Loucy (cell line): ENCODE measurements at regions not wholly inside any gene's neighbourhood (a gene's known extent, or its start where the extent isn't known, plus 50 kb on each side); places are given as distances from the start of the nearest gene placed in this dataset.
A peak's percentile ranks its signal among the peaks of the same experiment; 100 is the strongest.
"Not testable (repeated sequence)": the region's sequence is repeated elsewhere in the genome, so short reads cannot be mapped to it uniquely, and the experiment has no call there.

Source experiments
- H2AFZ ChIP-seq: fragments of 200-600 bp; sonication (generic); 2 replicates; pipeline ENCODE4 v1.6.0; 2016; ENCODE audit warnings: antibody characterized with exemption, mild to moderate bottlenecking, low read length, moderate library complexity
- H3F3A ChIP-seq: fragments of 200-600 bp; 2 replicates; pipeline ENCODE4 v1.6.0; 2016; ENCODE audit warnings: antibody characterized with exemption, low read depth, mild to moderate bottlenecking
- H3K27me3 ChIP-seq: fragments of 200-600 bp; sonication (generic); 2 replicates; pipeline ENCODE4 v1.6.1; 2014; ENCODE audit warnings: low read length, mild to moderate bottlenecking; ENCODE audit not compliant: insufficient read depth, poor library complexity, severe bottlenecking
- H3K36me3 ChIP-seq: fragments of 200-600 bp; sonication (generic); 2 replicates; pipeline ENCODE4 v1.6.1; 2016; ENCODE audit warnings: low read length; ENCODE audit not compliant: insufficient read depth
- H3K4me1 ChIP-seq: fragments of 200-600 bp; sonication (generic); 2 replicates; pipeline ENCODE4 v1.5.1; 2014; ENCODE audit warnings: low read length, mild to moderate bottlenecking; ENCODE audit not compliant: insufficient read depth, poor library complexity, severe bottlenecking
- H3K4me2 ChIP-seq: fragments of 200-600 bp; sonication (generic); 2 replicates; pipeline ENCODE4 v1.6.0; 2014; ENCODE audit warnings: antibody characterized with exemption, low read length, low read depth, mild to moderate bottlenecking; ENCODE audit not compliant: poor library complexity, severe bottlenecking
- H3K4me3 ChIP-seq: fragments of 200-600 bp; sonication (generic); 2 replicates; pipeline ENCODE4 v1.5.1; 2014; ENCODE audit warnings: low read length, mild to moderate bottlenecking, mixed read lengths; ENCODE audit not compliant: poor library complexity, severe bottlenecking
- H3K79me2 ChIP-seq: fragments of 200-600 bp; sonication (generic); 2 replicates; pipeline ENCODE4 v1.6.1; 2014; ENCODE audit warnings: low read length; ENCODE audit not compliant: insufficient read depth
- H3K9ac ChIP-seq: fragments of 200-600 bp; sonication (generic); 2 replicates; pipeline ENCODE4 v1.6.0; 2014; ENCODE audit warnings: mild to moderate bottlenecking, low read depth, low read length, moderate library complexity; ENCODE audit not compliant: poor library complexity, severe bottlenecking
- H3K9me2 ChIP-seq: fragments of 200-600 bp; sonication (generic); replicated peaks from 2 replicates; pipeline ENCODE4 v1.6.1; 2016; ENCODE audit warnings: low read depth, low read length, mixed read lengths
- H3K9me3 ChIP-seq: fragments of 200-600 bp; sonication (generic); 2 replicates; pipeline ENCODE4 v1.6.1; 2014; ENCODE audit warnings: mild to moderate bottlenecking, antibody characterized with exemption, low read length, low read depth; ENCODE audit not compliant: insufficient read depth
- H4K20me1 ChIP-seq: fragments of 200-600 bp; sonication (generic); 2 replicates; pipeline ENCODE4 v1.6.0; 2014; ENCODE audit warnings: antibody characterized with exemption, low read length, mild to moderate bottlenecking; ENCODE audit not compliant: insufficient read depth, poor library complexity, severe bottlenecking
- EZH2phosphoT487 ChIP-seq: fragments of 200-600 bp; IDR thresholded peaks from 2 replicates; pipeline ENCODE4 v1.6.1; 2018; ENCODE audit warnings: antibody characterized with exemption, mild to moderate bottlenecking, moderate library complexity, borderline replicate concordance
- TF ChIP-seq, protein P1 (sequence below): fragments of 200-600 bp; sonication (generic); conservative IDR thresholded peaks from 2 replicates; pipeline ENCODE4 v1.5.1; 2014; ENCODE audit warnings: mild to moderate bottlenecking, antibody characterized with exemption, low read length

DNA sequence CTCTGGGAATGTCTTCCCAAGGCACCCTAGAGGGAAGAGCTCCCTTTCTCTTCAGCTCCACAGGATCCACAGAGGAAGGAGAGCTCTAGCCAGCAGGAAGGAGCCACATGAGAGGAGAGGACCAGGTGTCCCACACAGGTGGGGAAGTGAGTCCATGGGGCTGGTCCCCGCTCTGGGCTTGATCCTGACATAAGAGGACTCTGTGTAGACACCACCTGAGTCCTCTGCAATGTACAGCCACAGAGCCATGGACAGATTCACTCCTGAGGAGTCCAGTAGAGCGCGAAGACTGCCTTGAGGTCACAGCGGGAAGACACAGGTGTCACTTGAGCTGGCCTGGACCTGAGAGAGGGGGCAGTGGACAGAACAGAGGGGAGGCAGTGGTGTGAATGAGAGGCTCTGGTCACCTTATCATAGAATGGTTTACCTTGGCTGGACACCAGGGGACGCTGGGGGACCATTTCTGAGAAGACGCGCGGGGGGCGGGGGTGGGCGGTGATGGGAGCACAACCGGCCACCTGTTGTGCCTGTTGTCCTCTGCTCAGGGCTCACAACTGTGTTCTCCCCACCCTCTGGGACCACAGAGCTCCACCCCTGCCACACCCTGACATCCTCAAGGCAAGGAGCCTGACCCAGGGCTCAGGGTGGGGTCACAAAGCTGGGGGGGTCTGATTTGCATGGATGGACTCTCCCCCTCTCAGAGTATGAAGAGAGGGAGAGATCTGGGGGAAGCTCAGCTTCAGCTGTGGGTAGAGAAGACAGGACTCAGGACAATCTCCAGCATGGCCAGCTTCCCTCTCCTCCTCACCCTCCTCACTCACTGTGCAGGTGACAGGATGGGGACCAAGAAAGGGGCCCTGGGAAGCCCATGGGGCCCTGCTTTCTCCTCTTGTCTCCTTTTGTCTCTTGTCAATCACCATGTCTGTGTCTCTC lies 128.2 kb downstream of the ZNF280B start:
- H3K4me3 ChIP-seq, result no peak overlapping the region
- no peaks in the 10 kb centered on the region for H3K4me1 ChIP-seq
- H3F3A ChIP-seq, result no peaks in the 10 kb centered on the region
- H3K79me2 ChIP-seq, result no peaks in the 10 kb centered on the region
- no peaks in the 10 kb centered on the region for H4K20me1 ChIP-seq
- H3K27me3 ChIP-seq, result no peaks in the 10 kb centered on the region
- H2AFZ ChIP-seq, result no peak overlapping the region; the same call in 1 of the 2 replicates
- no peaks in the 10 kb centered on the region for H3K9me2 ChIP-seq
- H3K9ac ChIP-seq, result no peak overlapping the region
- no peak overlapping the region for H3K4me2 ChIP-seq
- TF ChIP-seq EZH2phosphoT487, result no peak
- TF ChIP-seq, protein P1, sequence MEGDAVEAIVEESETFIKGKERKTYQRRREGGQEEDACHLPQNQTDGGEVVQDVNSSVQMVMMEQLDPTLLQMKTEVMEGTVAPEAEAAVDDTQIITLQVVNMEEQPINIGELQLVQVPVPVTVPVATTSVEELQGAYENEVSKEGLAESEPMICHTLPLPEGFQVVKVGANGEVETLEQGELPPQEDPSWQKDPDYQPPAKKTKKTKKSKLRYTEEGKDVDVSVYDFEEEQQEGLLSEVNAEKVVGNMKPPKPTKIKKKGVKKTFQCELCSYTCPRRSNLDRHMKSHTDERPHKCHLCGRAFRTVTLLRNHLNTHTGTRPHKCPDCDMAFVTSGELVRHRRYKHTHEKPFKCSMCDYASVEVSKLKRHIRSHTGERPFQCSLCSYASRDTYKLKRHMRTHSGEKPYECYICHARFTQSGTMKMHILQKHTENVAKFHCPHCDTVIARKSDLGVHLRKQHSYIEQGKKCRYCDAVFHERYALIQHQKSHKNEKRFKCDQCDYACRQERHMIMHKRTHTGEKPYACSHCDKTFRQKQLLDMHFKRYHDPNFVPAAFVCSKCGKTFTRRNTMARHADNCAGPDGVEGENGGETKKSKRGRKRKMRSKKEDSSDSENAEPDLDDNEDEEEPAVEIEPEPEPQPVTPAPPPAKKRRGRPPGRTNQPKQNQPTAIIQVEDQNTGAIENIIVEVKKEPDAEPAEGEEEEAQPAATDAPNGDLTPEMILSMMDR, result peak; percentile 36
- no peaks in the 10 kb centered on the region for H3K9me3 ChIP-seq
- no peaks in the 10 kb centered on the region for H3K36me3 ChIP-seq

DNA sequence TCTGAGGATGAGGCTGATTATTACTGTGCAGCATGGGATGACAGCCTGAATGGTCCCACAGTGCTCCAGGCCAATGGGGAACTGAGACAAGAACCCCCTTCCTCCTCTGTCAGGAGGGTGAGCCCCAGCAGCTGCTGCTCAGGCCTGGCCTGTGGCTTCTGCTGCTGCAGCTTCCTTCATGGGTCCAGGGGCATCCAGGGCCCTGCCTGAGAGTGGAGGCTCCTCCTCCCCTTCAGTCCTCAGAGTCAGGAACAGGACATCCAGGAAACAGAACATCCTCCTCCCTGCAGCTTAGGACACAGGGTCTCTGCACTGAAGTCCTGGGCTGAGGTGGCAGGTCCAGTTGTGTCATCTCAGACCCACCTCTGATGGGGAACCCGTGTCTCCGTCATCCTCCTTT lies 127.2 kb downstream of the ZNF280B start:
- H3K27me3 ChIP-seq, H3K4me1 ChIP-seq, H4K20me1 ChIP-seq, H3K9ac ChIP-seq, H3F3A ChIP-seq, H3K36me3 ChIP-seq, H3K4me2 ChIP-seq, H3K9me2 ChIP-seq, H3K4me3 ChIP-seq, H3K79me2 ChIP-seq, H2AFZ ChIP-seq, H3K9me3 ChIP-seq: not testable (repeated sequence)

DNA sequence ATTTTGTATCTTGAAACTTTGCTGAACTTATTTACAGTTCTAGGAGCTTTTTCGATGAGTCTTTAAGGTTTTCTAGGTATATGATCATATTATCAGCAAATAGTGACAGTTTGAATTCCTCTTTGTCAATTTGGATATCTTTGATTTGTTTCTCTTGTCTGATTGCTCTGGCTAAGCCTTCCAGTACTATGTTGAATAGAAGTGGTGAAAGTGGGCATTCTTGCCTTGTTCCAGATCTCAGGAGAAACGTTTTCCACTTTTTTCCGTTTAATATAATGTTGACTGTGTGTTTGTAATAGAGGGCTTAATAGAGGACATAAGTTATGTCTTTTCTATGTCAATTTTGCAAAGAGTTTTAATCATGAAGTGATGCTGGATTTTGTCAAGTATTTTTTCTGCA lies 124.3 kb downstream of the ZNF280B start:
- H3F3A ChIP-seq, result no peaks in the 10 kb centered on the region
- no peaks in the 10 kb centered on the region for H3K79me2 ChIP-seq
- H3K36me3 ChIP-seq, result no peaks in the 10 kb centered on the region
- H4K20me1 ChIP-seq, result no peaks in the 10 kb centered on the region
- H3K27me3 ChIP-seq, result no peaks in the 10 kb centered on the region
- no peak overlapping the region for H2AFZ ChIP-seq
- H3K9ac ChIP-seq, result no peak overlapping the region
- no peak overlapping the region for H3K4me2 ChIP-seq
- TF ChIP-seq EZH2phosphoT487, result no peak
- TF ChIP-seq, protein P1, result no peak
- no peaks in the 10 kb centered on the region for H3K4me1 ChIP-seq
- no peaks in the 10 kb centered on the region for H3K9me3 ChIP-seq
- no peaks in the 10 kb centered on the region for H3K9me2 ChIP-seq
- H3K4me3 ChIP-seq, result no peak overlapping the region
